Right kidney (tissue), 1 donor: ENCODE measurements at regions not wholly inside any gene's neighbourhood (a gene's known extent, or its start where the extent isn't known, plus 50 kb on each side); places are given as distances from the start of the nearest gene placed in this dataset.

ENCODE experiments used
- DNase-seq: peaks from one replicate; pipeline ENCODE4 v3.0.0-alpha.2; 2016

DNA sequence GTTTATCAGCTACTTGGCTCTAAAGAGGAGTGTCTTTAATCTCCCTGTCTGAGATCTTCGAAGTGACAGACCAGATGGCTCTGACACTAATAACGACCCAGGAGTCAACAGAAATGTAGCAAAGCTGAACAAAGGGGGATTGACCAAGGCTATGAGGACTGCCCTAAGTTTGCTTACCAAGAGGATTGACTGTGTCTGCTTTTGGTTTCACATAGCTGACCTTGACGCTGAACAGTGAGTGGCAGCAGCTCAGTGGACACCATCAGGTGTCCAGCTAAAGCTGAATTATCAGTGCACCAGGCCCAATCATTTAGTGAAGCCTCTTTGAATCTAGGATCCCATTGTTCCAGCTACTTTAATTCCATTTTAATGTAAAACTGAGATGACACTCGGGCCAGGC lies 262.6 kb downstream of the COX7C start:
- DNase-seq = no peak

DNA sequence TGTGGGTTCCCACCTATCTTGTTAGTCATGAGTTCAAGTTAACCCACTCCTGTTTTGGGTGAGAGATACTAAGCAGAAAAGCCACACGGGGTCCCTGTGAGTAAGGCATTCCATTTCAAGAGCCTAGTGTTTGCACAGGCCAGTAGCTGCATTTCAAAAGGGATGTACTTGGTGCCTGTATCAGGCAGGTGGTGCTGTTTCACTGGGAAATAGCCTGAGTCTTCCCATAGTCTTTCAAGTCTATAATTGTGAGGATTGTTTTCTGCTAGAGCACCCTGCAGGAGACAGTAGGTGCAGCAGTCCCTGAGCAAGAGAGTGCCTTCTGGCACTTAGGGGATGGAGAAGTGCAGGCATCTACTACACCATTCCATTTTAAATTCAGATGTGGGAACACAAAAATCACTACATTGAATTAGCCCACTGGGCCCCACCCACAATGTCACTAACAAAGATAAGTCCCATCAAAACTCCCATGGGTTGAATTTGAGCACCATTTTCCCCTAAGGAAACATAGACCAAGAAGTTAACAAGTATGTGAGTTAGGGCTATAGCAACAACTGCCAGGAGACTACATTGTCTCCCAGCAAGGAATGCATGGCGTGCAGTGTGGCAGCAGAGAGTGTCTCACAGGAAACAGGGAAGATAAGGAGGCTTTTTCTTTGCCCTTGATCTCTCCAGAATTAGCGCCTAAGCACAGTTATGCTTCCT lies 263.2 kb downstream of the COX7C start:
- no peak for DNase-seq

DNA sequence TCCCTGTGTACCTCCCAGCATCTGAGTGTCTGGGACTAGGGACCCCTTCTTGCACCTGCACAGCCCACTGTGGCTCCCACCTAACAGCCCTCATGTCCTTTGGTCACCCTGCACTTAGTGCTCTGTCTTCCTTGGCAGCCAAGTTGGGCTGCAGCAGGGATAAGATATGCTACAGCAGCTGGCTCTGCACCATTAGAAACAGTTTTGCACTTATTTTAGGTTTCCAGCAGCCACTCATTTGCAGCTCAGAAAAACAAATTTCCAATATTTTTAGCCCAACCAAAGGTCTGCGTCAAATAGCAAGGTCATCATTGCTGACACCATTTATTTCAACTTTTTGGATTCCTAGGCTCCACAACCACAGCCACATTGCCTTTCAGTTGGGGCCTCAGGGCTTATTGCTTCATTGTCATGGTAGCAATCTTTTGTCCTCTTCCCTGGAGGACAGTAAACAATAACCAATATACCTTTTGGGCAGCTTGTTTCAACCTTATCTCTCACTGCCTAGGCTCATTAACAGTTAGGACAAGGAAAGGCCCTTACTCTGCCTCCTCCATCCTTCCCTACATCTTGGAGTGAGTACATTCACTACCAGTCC lies 263.9 kb downstream of the COX7C start:
- DNase-seq = no peak

DNA sequence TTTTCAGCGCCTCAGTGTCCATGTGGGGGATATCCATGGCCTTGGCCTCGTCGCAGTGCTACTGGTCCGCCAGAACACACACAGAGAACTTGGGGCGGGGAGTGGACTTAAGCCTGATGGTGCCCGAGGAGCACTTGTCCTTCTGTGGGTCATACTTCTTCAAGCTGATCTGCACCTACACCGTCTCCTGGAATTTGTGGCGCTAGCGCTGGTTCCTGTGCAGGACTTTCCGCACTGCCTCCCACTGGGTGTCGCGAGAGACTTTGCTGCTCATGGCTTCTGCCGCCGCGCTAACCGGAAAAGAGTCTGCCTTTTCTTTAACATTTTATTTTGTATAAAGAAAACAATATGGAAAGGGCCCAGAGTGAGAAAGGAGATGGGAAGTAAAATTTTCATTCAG lies 266.9 kb downstream of the COX7C start:
- no peak for DNase-seq

DNA sequence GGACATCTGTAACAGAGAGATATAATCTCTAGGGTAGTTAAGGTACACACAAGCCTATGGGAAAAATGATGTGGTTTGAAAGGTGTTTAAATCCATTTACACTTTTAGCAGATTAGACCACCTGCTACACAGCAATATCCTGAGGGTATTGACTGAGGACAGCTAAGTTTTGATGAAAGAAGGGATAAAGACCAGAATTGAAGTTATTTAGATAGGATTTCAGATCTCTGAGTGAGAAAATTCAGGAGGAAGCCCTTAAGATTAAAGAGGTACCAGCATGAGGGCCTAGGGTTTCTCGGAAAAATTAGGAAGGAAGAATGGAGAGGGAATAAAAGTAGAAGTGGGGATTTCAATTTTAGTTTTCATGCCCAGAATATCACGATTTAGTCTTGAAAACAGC lies 267.3 kb downstream of the COX7C start:
- DNase-seq = no peak

DNA sequence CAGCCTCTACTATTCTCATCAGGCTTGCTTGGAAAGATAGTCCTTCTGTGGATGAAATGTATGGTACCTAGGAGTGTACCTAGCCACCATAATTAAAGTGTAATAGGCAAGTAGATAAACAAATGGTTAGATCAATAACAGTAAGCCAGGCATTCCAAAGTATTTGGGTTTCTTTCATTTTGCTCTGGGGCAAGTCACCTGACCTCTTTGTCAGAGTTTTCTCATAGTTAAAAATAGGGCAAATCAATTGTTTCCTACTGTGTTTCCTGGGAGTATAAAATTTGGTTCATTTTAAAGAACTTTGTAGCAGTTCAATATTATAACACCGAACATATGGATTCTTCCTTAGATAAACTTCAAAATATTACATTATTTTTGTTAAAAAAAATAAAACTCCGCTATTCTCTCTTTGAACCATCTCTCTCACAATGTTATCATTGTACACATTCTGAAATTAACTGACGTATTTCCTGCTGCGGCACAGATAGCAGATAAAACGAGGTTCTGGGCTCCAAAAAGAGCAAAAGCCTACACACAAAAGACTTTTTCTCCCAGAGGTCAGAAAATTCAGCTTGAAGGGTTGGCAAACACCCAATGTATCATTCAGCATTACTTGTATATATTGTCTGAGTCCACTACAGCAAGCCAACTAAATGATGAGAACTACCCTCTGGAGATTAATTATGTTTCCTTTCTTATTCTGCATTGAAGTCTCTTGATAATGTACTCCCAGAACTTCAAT lies 267.9 kb downstream of the COX7C start:
- DNase-seq = no peak

DNA sequence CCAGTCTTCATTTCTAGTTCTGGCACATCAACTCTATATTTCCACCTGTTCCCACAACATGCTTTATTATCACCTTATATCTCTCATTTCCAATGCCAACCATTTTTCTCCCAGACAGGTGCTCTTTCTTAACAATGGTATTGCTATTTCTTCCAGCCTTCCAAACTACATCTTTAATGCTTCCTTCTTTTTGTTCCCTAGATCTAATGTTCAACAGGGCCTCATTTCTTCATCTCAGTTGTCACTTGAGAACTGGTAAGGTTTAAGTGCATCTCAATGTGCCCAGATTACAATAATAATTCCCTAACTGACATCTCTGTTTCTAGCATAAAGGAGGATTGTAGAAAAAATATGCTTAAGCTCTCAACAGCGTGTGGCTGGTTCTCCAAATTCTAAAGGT lies 272.6 kb downstream of the COX7C start:
- DNase-seq = no peak

DNA sequence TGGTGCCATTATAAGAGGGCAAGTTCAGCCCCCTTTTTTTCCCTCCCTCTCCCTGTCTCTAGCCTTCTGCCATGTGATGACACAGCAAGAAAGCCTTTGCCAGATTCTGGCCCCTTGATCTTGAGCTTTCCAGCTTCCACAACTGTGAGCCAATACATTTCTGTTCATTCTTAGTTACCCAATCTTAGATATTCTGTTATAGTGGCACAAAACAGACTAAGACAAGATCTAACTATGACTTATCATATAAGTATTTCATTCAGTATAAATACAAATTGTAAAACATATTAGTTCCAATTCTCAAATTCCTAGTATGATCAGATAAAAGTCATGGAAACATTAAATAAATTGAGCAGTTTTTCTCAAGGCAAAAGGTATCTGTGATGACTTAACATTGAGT lies 276.3 kb downstream of the COX7C start:
- DNase-seq = no peak

DNA sequence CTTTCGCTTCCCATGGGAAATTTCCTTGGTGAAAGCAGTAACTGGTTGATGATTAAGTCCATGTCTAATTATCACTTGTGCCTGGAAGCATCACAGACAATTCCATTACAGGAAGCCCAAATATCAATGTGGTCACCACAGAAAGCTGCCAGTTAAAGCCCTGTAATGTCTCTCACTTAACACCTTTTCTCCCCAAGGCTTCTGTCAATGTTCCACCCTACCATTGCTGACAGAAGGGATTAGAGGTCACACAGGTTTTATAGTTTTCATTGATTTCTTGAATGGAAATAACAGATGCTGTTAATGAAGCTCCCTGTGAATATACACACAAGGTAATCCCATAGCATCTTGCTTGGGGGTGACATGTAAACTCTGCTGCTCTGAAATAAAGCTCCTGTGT lies 279.2 kb downstream of the COX7C start:
- no peak for DNase-seq

DNA sequence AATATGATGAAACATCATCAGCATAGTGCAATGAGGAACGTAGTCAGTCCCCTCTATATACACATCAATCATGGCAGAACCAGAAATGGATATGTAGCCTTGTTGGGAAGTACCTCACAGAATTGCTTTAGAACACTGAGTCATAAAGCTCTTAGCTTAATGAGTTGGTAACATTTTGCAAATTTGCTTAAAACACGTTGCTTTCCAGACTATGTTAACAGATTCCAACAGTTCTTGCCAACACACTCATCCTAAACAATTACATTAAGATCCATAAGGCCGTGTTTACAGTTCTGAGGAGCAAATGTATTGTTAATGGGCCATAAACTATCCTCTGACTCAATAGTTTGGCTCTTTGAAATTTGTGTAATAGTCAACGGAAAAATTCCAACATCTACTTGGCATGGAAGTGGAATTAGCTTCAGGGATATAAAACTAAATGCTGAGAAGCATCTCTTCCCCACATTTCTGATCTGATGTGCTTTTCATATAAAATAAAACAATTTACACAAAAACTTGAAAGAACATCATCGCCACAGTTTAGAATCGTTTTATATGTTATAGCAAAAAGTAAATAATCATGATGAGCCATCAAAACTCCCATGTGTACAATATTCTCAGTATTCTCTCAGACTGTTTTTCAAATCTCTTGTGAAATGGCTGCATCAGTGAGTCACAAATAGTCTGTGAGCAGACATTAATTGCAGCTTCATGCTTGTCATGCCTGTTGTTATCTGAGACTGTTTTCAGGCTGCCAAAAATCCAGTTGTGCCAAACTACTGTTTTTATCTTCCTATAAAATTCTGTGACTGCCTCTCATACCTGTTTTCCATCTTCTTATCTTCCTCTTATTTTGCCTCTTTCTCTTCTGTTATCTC lies 291.9 kb downstream of the COX7C start:
- no peak for DNase-seq

DNA sequence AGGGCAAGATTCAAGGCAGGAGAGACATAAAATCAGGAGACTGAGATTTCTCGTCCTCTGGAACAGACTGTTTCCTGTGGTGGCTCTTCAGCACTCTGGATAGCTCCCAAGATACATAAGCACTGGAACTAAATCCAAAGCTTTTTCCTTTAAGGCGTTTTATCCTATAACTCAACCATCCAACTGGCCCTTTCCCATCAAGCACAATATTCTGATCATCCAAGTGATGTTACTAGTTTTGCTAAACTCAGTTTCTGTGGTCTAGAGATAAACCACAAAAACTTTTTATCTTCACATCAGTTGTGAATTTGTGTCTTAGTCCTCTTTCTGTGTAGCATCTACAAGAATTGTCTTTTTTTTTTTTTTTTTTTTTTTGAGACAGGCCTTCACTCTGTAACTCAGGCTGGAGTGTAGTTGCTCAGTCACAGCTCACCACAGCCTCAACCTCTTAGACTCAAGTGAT lies 299.4 kb downstream of the COX7C start:
- DNase-seq = peak; percentile 2

DNA sequence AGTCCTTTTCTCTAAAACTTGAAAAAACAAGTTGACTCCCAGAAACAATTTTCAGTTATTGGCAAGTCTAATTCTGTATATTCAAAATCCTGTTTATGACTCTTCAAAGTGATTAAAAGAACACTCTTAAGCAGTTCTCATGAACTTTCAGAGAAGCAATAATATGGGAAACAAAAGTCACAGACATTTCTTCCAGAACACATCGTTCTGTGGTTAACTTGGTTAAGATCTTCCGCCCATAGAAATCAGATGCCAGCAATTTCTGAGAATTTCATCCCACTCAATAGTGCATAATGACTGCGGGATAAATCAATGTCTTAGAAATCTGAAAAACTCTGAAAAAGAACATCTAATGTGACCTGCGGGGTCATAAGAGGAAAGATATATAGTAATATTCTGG lies 300.5 kb downstream of the COX7C start:
- DNase-seq = no peak

DNA sequence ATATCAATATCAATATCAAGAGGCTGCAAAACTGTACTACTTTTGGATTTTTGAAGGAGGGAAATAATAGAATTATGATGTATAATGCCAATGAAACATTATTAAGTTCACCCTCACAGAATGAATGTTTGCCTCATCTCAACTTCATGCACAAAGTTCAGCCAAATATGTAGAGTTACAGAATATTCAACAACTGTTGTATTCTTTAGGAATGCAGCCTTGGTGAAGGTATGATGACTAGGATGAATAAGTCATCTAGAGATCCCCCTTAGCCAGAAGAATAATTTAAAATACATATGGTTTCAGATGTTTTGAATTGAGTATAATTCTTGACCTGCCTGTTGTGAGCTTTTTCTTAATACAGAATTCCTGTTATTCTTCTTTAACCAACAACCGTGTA lies 308.3 kb downstream of the COX7C start:
- DNase-seq = no peak

DNA sequence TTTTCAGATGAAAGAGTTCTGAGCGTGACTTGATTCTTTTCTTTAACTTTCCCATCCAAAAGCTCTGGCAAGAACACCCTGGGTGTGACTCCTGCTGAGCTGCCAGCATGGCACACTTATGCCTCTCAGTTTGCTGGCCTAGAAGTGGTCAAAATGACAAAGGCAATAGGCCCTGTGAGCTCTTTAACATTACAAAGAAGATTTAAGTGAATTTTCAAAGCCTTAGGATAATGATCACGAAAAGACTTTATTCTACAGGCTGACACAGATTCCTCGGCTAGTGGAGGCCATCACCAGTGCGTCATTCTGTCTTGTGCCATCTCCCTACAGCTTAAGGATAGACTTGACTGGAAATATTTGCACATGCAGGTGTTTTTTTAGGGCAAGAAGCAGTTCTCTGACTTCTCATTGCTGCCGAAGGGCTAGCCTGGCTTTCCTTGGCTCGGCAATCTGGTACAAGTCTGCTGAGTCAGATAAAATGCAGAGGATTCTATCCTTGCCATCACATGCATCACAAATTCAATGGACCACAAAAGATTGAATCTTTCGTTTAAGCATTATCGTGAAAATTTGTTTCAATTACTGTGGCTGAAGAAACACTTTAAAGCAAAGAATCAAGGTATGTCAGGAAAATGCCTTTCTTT lies 311.5 kb downstream of the COX7C start:
- DNase-seq = no peak

DNA sequence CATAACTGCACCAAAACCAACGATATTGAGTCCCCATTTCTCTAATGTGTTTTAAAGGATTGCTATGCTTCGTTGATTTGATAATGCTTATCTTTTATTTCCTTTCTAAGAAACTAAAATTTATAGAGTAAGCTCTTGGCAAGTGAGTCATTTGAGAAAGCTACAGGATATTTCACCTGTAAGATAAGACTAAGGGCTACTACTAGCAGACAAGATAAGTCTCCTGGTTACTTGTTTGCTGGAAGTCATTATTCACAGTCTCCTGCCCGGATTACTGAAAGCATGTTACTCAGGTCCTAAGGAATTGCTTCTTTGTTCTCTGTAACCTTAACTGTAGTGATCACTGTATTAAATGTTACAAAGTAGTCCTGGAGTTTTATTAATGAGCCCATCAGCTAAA lies 315.9 kb upstream of the RASA1 start:
- DNase-seq = no peak

DNA sequence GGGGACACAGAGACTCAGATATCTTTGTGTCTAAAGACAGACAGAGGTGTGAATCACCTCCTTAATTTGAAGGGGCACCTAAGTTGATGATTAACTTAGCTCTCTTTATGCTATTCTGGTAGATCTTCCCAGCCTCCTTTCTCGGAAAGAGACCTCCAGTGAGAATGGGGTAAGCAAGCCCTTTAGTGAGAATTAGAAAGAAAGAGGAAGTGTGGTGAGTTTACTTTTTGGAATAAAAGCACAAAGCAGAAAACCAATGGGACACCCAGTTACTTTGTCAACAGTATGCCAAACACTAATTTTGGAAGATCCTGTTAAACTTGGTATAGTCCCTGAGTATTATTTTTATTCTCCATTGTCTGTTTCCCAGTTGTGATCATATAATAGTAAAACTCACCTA lies 302.8 kb upstream of the RASA1 start:
- DNase-seq = no peak

DNA sequence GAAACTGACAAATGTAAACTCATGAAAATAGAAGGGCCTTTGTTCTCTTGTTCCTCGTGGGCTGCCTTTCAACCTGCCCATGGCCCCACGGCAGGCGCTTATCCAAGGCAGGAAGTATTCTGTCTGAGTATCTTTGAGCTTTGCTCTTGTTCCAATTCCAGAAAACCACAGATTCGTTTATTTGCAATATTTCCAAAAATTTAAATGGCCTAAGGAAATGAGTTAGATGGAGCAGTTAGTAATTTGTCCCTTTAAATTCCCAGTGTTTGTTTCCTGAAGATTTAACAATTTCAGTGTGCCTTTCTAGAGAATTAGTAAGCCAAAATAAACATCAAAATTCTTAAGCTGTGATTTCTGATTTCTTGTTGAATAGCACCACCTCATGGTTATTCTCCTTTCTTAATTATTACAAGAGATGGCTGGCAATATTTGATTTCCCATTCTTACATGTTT lies 299.4 kb upstream of the RASA1 start:
- DNase-seq = peak; percentile 15

DNA sequence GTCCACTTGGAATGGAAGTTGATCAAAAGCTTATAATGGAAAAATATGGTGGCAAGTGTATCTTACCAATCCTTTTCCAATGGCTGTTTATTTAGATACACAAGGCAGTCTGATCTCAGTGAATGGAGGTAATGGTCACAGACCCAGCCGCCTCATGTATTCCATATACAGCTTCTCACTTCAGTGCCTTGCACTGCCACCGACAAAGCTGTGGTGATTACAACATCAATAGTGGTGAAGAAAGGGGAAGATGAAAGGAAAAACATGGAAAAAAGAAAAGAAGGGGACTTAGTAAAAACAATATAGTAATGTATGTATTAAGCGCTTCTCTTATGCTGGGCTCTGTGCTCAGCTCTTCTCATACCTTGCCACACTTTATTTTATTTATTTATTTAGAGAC lies 297.3 kb upstream of the RASA1 start:
- DNase-seq = no peak

DNA sequence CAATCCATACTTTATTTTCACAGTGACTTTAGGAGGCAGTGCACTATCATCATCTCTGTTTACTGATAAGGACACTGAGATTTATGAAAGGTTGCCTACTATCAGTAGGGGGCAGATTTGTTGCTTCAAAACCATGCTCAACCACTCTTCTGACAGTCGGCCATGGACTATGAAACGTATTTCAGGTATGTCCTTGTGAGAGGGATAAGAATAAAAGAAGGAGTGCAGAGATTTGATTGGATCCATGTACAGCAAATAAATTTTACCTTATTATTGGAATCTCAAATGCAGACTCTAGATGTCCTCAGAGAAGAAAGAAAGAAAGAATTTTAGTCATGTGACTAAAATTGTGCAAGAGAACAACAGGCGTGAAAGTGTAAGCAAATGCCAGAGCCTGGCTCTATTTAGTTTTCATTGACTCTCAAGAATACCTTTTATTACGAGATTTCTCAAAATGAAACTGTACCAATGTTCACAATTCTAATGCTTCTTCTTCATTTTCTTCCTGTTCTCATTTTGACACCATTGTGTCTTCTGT lies 296.6 kb upstream of the RASA1 start:
- no peak for DNase-seq

DNA sequence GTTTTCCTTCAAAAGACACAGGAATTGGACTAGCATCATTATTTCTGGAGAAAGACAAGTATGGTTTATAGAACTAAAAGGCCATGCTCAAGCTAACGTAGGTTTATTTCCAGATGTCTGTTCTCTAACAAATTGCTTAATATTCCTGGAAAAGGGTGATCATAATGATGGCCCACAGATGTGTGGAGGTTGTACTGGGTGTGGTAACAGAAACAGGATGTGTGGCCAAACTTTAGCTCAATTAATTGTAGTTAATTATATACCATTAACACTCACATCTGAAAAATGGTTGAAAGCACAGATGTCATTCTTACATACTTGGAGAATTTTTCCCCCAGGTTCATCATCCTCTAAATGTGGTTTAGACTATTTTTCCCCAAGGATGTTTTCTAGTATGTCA lies 292.7 kb upstream of the RASA1 start:
- DNase-seq = no peak

DNA sequence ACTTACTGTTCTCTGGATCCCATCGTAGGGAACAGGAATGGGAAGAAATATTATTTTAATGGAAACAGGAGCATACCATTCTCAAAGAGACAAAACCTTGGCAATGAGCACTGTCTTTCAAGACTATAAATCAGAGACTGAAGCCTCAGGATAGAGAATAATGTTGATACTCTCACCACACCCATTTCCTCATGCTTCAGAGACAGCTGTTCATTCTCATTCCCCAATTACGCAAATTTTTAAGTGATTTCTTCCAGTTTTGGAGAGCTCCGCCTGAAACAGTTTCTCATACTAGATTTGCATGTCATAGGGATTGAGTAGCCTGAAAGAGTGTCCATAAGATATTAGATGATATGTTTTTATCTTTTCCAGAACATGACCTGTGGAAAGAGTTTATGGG lies 290.5 kb upstream of the RASA1 start:
- DNase-seq = no peak

DNA sequence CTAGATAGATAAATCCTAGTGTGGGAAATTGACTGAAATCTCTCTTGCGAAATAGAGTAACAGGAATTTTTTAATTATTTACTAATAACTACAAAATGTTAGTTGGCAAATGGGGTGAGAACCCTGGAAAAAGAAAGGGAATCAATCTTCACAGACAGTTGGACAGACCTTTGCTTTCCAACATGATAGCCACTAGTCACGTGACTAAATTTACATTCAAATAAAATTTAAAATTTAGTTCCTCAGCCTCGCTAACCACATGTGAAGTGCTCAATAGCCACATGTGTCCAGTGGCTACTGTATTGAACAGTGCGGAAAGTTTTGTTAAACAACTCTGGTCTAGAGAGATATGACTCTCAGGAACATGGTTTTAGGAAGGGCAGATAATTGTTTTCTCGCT lies 289.9 kb upstream of the RASA1 start:
- no peak for DNase-seq
